ENCODE measurements at regions not wholly inside any gene's neighbourhood (a gene's known extent, or its start where the extent isn't known, plus 50 kb on each side); places are given as distances from the start of the nearest gene placed in this dataset.
"Not testable (repeated sequence)": the region's sequence is repeated elsewhere in the genome, so short reads cannot be mapped to it uniquely, and the experiment has no call there.

- in situ Hi-C loops (cut with MboI; ENCODE audit: low pct_unique_long_range_greater_than_20kb, low sequenced_read_pairs) = no loop called here
- no peak for DNase-seq
Observed at GRCh38 chrX:128699716-128700285, 647.6 kb upstream of the ACTRT1 start.

GRCh38 chrX:128698573-128699181, 646.5 kb upstream of the ACTRT1 start:
- DNase-seq = no peak
- in situ Hi-C loops (cut with MboI; ENCODE audit: low pct_unique_long_range_greater_than_20kb, low sequenced_read_pairs) = no loop called here

- in situ Hi-C loops (cut with MboI; ENCODE audit: low pct_unique_long_range_greater_than_20kb, low sequenced_read_pairs) = no loop called here
- no peak for DNase-seq
Observed at GRCh38 chrX:128691872-128692271, 639.7 kb upstream of the ACTRT1 start.

- in situ Hi-C loops (cut with MboI; ENCODE audit: low pct_unique_long_range_greater_than_20kb, low sequenced_read_pairs) = no loop called here
- DNase-seq = no peak
Observed at GRCh38 chrX:128685387-128685786, 633.2 kb upstream of the ACTRT1 start.

- no peak for DNase-seq
- in situ Hi-C loops (cut with MboI; ENCODE audit: low pct_unique_long_range_greater_than_20kb, low sequenced_read_pairs) = no loop called here
Observed at GRCh38 chrX:128676651-128677050, 624.4 kb upstream of the ACTRT1 start.

GRCh38 chrX:128674326-128675086, 622.3 kb upstream of the ACTRT1 start:
- DNase-seq; in situ Hi-C loops (cut with MboI; ENCODE audit: low pct_unique_long_range_greater_than_20kb, low sequenced_read_pairs): not testable (repeated sequence)

GRCh38 chrX:128664211-128664610, 612.0 kb upstream of the ACTRT1 start:
- in situ Hi-C loops (cut with MboI; ENCODE audit: low pct_unique_long_range_greater_than_20kb, low sequenced_read_pairs) = no loop called here

GRCh38 chrX:128653524-128654060, 601.4 kb upstream of the ACTRT1 start:
- in situ Hi-C loops (cut with MboI; ENCODE audit: low pct_unique_long_range_greater_than_20kb, low sequenced_read_pairs) = no loop called here
- no peak for DNase-seq

More at GRCh38 chrX:128664211-128664610, 612.0 kb upstream of the ACTRT1 start:
- no peak for DNase-seq

- no peak for DNase-seq
- in situ Hi-C loops (cut with MboI; ENCODE audit: low pct_unique_long_range_greater_than_20kb, low sequenced_read_pairs) = no loop called here
Observed at GRCh38 chrX:128650326-128650725, 598.1 kb upstream of the ACTRT1 start.

GRCh38 chrX:128634754-128635153, 582.6 kb upstream of the ACTRT1 start:
- in situ Hi-C loops (cut with MboI; ENCODE audit: low pct_unique_long_range_greater_than_20kb, low sequenced_read_pairs) = no loop called here
- DNase-seq = peak; percentile 18

- in situ Hi-C loops (cut with MboI; ENCODE audit: low pct_unique_long_range_greater_than_20kb, low sequenced_read_pairs) = no loop called here
- DNase-seq = no peak
Observed at GRCh38 chrX:128623361-128623760, 571.2 kb upstream of the ACTRT1 start.

GRCh38 chrX:128622296-128622695, 570.1 kb upstream of the ACTRT1 start:
- DNase-seq = no peak

GRCh38 chrX:128619490-128619889, 567.3 kb upstream of the ACTRT1 start:
- no peak for DNase-seq
- in situ Hi-C loops (cut with MboI; ENCODE audit: low pct_unique_long_range_greater_than_20kb, low sequenced_read_pairs) = no loop called here

More at GRCh38 chrX:128622296-128622695, 570.1 kb upstream of the ACTRT1 start:
- in situ Hi-C loops (cut with MboI; ENCODE audit: low pct_unique_long_range_greater_than_20kb, low sequenced_read_pairs) = no loop called here

- no peak for DNase-seq
- in situ Hi-C loops (cut with MboI; ENCODE audit: low pct_unique_long_range_greater_than_20kb, low sequenced_read_pairs) = no loop called here
Observed at GRCh38 chrX:128616933-128617332, 564.7 kb upstream of the ACTRT1 start.

GRCh38 chrX:128606817-128607216, 554.6 kb upstream of the ACTRT1 start:
- DNase-seq; in situ Hi-C loops (cut with MboI; ENCODE audit: low pct_unique_long_range_greater_than_20kb, low sequenced_read_pairs): not testable (repeated sequence)

- in situ Hi-C loops (cut with MboI; ENCODE audit: low pct_unique_long_range_greater_than_20kb, low sequenced_read_pairs) = not testable (repeated sequence)
Observed at GRCh38 chrX:128606357-128606756, 554.2 kb upstream of the ACTRT1 start.

GRCh38 chrX:128601706-128602105, 549.5 kb upstream of the ACTRT1 start:
- in situ Hi-C loops (cut with MboI; ENCODE audit: low pct_unique_long_range_greater_than_20kb, low sequenced_read_pairs) = no loop called here
- DNase-seq = no peak

More at GRCh38 chrX:128606357-128606756, 554.2 kb upstream of the ACTRT1 start:
- not testable (repeated sequence) for DNase-seq

- no peak for DNase-seq
- in situ Hi-C loops (cut with MboI; ENCODE audit: low pct_unique_long_range_greater_than_20kb, low sequenced_read_pairs) = no loop called here
Observed at GRCh38 chrX:128599632-128600031, 547.4 kb upstream of the ACTRT1 start.

- in situ Hi-C loops (cut with MboI; ENCODE audit: low pct_unique_long_range_greater_than_20kb, low sequenced_read_pairs) = no loop called here
- DNase-seq = no peak
Observed at GRCh38 chrX:128582036-128582435, 529.8 kb upstream of the ACTRT1 start.

- no peak for DNase-seq
- in situ Hi-C loops (cut with MboI; ENCODE audit: low pct_unique_long_range_greater_than_20kb, low sequenced_read_pairs) = no loop called here
Observed at GRCh38 chrX:128581615-128582014, 529.4 kb upstream of the ACTRT1 start.
